DOHH2 (cell line): ENCODE measurements at regions not wholly inside any gene's neighbourhood (a gene's known extent, or its start where the extent isn't known, plus 50 kb on each side); places are given as distances from the start of the nearest gene placed in this dataset.

Experiments used
- CTCF ChIP-seq: fragments of 200-600 bp; sonication (generic); IDR thresholded peaks from one replicate; pipeline ENCODE4 v1.5.1; 2014; ENCODE audit warnings: antibody characterized with exemption, mild to moderate bottlenecking, low read depth, low read length; ENCODE audit not compliant: poor library complexity, severe bottlenecking
- EZH2phosphoT487 ChIP-seq: fragments of 200-600 bp; sonication (generic); IDR thresholded peaks from 2 replicates; pipeline ENCODE4 v1.6.1; 2017; ENCODE audit warnings: borderline replicate concordance, mild to moderate bottlenecking, antibody characterized with exemption, low read length, moderate library complexity, mixed read lengths

DNA sequence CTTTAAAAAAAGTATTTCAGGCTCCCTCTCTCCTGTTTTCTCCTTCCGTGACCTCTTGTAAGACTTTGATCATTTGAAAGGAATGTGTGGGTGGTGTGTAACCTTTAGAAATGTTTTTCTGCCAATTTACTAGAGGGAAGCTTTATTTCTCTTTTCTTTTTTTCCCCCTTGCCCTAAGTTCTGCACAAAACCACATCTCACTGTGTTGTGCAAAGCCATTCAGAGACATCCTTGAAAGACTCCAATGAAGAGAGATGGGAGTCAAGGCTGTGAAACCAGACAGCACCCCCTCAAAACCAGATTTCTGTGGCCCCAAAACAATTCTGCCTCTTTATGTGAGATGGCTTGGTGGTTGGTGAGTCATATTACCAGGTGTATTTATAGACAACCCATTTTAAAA, 184.6 kb upstream of the ERBB4 start:
- TF ChIP-seq CTCF, result no peak
- no peak for TF ChIP-seq EZH2phosphoT487
